ENCODE measurements at regions not wholly inside any gene's neighbourhood (a gene's known extent, or its start where the extent isn't known, plus 50 kb on each side); places are given as distances from the start of the nearest gene placed in this dataset.
A peak's percentile ranks its signal among the peaks of the same experiment; 100 is the strongest.

GRCh38 chr2:152236191-152236925 lies 60.8 kb upstream of the STAM2 start:
- Histone ChIP-seq H3K36me3 (ENCODE audit: low read depth, low read length) (peaks cover 7% of the 10 kb centered on the region; the same call in 1 of the 2 replicates), H3K9ac (ENCODE audit: low read length) (no peak overlapping the region), H3K9me3 (ENCODE audit: low read length) (peaks cover 11% of the 10 kb centered on the region; the same call in 1 of the 2 replicates), H3K27me3 (ENCODE audit: low read length) (no peaks in the 10 kb centered on the region), H3K79me2 (ENCODE audit: low read length) (no peaks in the 10 kb centered on the region), H3K4me2 (ENCODE audit: low read length) (no peak overlapping the region), H2AFZ (ENCODE audit: low read length) (no peak overlapping the region), H3K9me2 (replicated peaks; ENCODE audit: low read length) (no peaks in the 10 kb centered on the region), H4K20me1 (ENCODE audit: low read length) (no peaks in the 10 kb centered on the region), H3K4me1 (ENCODE audit: insufficient read depth, low read length) (peaks cover 12% of the 10 kb centered on the region), H3K27ac (ENCODE audit: low read length) (no peak overlapping the region), H3F3A (ENCODE audit: low read length, unreplicated experiment) (no peaks in the 10 kb centered on the region), H3K4me3 (ENCODE audit: low read length) (no peak overlapping the region)
- ChIA-PET CTCF (no interaction called here), POLR2A (ENCODE audit: unreplicated experiment) (no interaction called here)
- intact Hi-C loops (cut with micrococcal nuclease), result no loop called here
- no TSS peak for BruUV-seq (replicated peaks)
- ATAC-seq, result no peak
- no peak for DNase-seq
- TF ChIP-seq CTCF (conservative IDR thresholded peaks at IDR 0.05; ENCODE audit: low read depth, low read length) (no peak), EZH2 (IDR thresholded peaks at IDR 0.05; ENCODE audit: low read length, unreplicated experiment) (no peak), EZH2phosphoT487 (IDR thresholded peaks at IDR 0.05; ENCODE audit: borderline replicate concordance, low read length) (no peak)

- ChIA-PET CTCF (no interaction called here), POLR2A (ENCODE audit: unreplicated experiment) (no interaction called here)
- no TSS peak for BruUV-seq (replicated peaks)
- H2AFZ ChIP-seq (ENCODE audit: low read length), result no peak overlapping the region
- intact Hi-C loops (cut with micrococcal nuclease), result no loop called here
- no peaks in the 10 kb centered on the region for H3K9me2 ChIP-seq (replicated peaks; ENCODE audit: low read length)
- peaks cover 7% of the 10 kb centered on the region; the same call in 1 of the 2 replicates for H3K36me3 ChIP-seq (ENCODE audit: low read depth, low read length)
- no peak overlapping the region for H3K27ac ChIP-seq (ENCODE audit: low read length)
- DNase-seq (no peak), ATAC-seq (no peak)
- H3K27me3 ChIP-seq (ENCODE audit: low read length), result no peaks in the 10 kb centered on the region
- no peak overlapping the region for H3K9ac ChIP-seq (ENCODE audit: low read length)
- H3K4me3 ChIP-seq (ENCODE audit: low read length), result no peak overlapping the region
- H3K4me2 ChIP-seq (ENCODE audit: low read length), result no peak overlapping the region
- TF ChIP-seq EZH2phosphoT487 (IDR thresholded peaks at IDR 0.05; ENCODE audit: borderline replicate concordance, low read length) (no peak), CTCF (conservative IDR thresholded peaks at IDR 0.05; ENCODE audit: low read depth, low read length) (no peak), EZH2 (IDR thresholded peaks at IDR 0.05; ENCODE audit: low read length, unreplicated experiment) (no peak)
- no peaks in the 10 kb centered on the region for H3K79me2 ChIP-seq (ENCODE audit: low read length)
- H3K4me1 ChIP-seq (ENCODE audit: insufficient read depth, low read length), result peaks cover 23% of the 10 kb centered on the region
- H3F3A ChIP-seq (ENCODE audit: low read length, unreplicated experiment), result no peaks in the 10 kb centered on the region
- H3K9me3 ChIP-seq (ENCODE audit: low read length), result peaks cover 11% of the 10 kb centered on the region; the same call in 1 of the 2 replicates
- H4K20me1 ChIP-seq (ENCODE audit: low read length), result no peaks in the 10 kb centered on the region
Observed at GRCh38 chr2:152238016-152238415, 62.5 kb upstream of the STAM2 start.

GRCh38 chr2:152240559-152241231 lies 65.1 kb upstream of the STAM2 start:
- no peaks in the 10 kb centered on the region for H3F3A ChIP-seq (ENCODE audit: low read length, unreplicated experiment)
- ATAC-seq (peak; percentile 99), DNase-seq (peak; percentile 91)
- H4K20me1 ChIP-seq (ENCODE audit: low read length), result no peaks in the 10 kb centered on the region
- peak overlapping the region; percentile 5; the same call in 1 of the 2 replicates for H3K4me2 ChIP-seq (ENCODE audit: low read length)
- H3K27me3 ChIP-seq (ENCODE audit: low read length), result no peaks in the 10 kb centered on the region
- no peaks in the 10 kb centered on the region for H3K79me2 ChIP-seq (ENCODE audit: low read length)
- H3K4me3 ChIP-seq (ENCODE audit: low read length), result no peak overlapping the region
- no peak overlapping the region for H3K9ac ChIP-seq (ENCODE audit: low read length)
- intact Hi-C loops (cut with micrococcal nuclease), result no loop called here
- POLR2A ChIA-PET (ENCODE audit: unreplicated experiment), result no interaction called here
- H3K36me3 ChIP-seq (ENCODE audit: low read depth, low read length), result peaks cover 7% of the 10 kb centered on the region; the same call in 1 of the 2 replicates
- H3K9me2 ChIP-seq (replicated peaks; ENCODE audit: low read length), result no peaks in the 10 kb centered on the region
- H3K9me3 ChIP-seq (ENCODE audit: low read length), result peaks cover 11% of the 10 kb centered on the region; the same call in 1 of the 2 replicates
- H2AFZ ChIP-seq (ENCODE audit: low read length), result no peak overlapping the region
- no peak for TF ChIP-seq EZH2 (IDR thresholded peaks at IDR 0.05; ENCODE audit: low read length, unreplicated experiment)
- TF ChIP-seq CTCF (conservative IDR thresholded peaks at IDR 0.05; ENCODE audit: low read depth, low read length), result no peak
- no peak for TF ChIP-seq EZH2phosphoT487 (IDR thresholded peaks at IDR 0.05; ENCODE audit: borderline replicate concordance, low read length)
- BruUV-seq (replicated peaks), result no TSS peak
- CTCF ChIA-PET, result no interaction called here
- H3K4me1 ChIP-seq (ENCODE audit: insufficient read depth, low read length), result peaks cover 23% of the 10 kb centered on the region
- H3K27ac ChIP-seq (ENCODE audit: low read length), result peak overlapping the region; percentile 27

All from PC-3 (cell line).